HG03521 (cell line): ENCODE measurements at regions not wholly inside any gene's neighbourhood (a gene's known extent, or its start where the extent isn't known, plus 50 kb on each side); places are given as distances from the start of the nearest gene placed in this dataset.

ENCODE experiments used
- ATAC-seq: cut with Tn5 transposase; IDR thresholded peaks from one replicate; pipeline ENCODE4 v1.9.1; 2021; ENCODE audit warnings: mild to moderate bottlenecking, moderate library complexity; ENCODE audit not compliant: unreplicated experiment

DNA sequence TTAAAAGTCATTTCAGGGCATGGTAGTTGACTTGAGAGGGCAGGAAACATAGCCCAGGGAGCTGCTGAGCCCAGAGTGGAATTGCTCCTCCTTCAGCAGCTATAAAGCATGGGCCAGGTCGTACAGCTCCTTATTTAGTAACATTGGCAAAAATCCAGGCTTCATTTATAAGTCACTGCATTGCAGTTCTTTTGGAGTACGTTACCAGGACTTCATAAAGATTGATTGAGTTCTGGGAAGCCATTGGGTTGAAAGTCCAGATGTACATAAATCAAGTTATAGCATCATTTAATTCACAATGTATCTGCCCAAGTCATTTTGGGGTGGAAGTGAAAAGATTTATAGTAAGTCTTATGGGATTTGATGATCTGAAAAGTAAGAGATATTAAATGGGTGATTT lies 53.0 kb upstream of the ANKEF1 start:
- no peak for ATAC-seq

- ATAC-seq = peak; percentile 87
Measured at GRCh38 chr20:9978397-9979004, 56.3 kb upstream of the ANKEF1 start.

GRCh38 chr20:9977629-9978028 lies 57.2 kb upstream of the ANKEF1 start:
- no peak for ATAC-seq

GRCh38 chr20:9974324-9974723 lies 60.5 kb upstream of the ANKEF1 start:
- no peak for ATAC-seq

GRCh38 chr20:9971746-9972145 lies 63.0 kb upstream of the ANKEF1 start:
- ATAC-seq = no peak

DNA sequence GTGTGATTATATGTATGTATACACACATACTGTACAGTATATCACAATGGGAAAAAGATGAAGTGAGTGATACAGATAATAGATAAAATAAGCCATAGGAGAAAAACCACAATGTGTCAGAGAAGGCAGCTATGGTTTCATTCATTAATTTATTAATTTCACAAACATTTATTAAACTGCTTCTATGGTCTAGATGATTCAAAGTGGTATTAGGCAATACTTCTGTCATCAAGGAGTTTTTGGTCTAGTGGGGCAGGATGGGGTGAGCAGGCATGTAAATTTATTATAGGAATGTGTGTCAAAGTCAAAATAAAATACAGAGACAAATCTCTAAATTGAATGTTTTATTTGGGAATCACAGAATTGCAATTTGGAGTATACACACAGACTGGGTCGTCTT lies 65.2 kb upstream of the ANKEF1 start:
- ATAC-seq = no peak

- no peak for ATAC-seq
Measured at GRCh38 chr20:9968015-9968414, 66.8 kb upstream of the ANKEF1 start.

GRCh38 chr20:9966966-9967365 lies 67.8 kb upstream of the ANKEF1 start:
- ATAC-seq = no peak

DNA sequence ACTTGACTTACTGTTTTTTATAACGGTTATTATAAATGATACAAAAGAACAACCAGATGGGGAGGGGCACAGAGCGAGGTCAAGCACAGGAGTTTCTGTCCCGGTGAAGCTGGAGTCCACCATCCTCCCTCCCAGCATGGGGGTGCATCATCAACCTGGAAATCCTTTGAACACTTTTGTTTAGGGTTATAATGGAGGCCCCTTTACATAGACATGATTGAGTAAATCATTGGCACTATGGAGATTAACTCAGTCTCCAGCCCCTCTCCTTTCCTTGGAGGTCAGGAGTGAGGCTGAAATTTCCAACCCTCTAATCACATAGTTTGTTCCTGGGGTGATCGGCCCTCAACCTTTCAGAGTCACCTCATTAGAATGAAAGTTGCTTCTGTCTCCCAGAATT lies 71.8 kb upstream of the ANKEF1 start:
- ATAC-seq = no peak

DNA sequence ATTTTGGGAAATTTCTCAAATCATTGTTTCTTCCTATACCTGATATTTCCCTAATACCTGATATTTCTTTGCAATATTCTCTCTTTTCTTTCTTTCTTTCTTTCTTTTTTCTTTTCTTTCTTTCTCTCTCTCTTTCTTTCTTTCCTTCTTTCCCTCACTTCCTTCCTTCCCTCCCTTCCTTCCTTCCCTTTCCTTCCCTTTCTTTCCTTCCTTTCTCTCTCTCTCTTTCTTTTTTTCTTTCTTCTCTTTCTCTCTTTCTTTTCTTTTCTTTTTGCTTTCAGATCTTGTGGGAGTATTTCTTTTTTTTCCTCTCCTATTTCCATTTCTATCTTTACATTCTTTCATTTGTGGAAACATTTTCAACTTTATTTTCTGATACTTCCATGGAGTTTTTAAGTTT lies 76.1 kb upstream of the ANKEF1 start:
- no peak for ATAC-seq

DNA sequence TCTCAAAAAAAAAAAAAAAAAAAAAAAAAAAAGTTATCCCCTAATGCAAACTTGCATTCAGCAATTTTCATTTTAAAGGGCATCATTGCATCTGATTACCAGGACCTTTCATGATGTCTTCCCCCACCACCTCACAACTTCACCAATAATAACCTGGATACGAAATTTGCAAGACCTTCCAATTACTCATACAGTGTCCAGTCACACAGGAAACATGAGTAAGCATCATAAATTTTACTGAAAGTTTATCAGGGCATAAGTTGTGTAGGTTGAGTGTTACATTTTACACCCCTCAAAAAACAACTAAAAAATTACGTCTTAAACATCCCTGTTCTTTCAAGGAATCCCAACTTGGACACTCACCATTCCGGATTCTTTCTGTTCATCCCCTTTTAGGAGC lies 79.1 kb upstream of the ANKEF1 start:
- ATAC-seq = no peak

- ATAC-seq = no peak
Measured at GRCh38 chr20:9949563-9949962, 85.2 kb upstream of the ANKEF1 start.

DNA sequence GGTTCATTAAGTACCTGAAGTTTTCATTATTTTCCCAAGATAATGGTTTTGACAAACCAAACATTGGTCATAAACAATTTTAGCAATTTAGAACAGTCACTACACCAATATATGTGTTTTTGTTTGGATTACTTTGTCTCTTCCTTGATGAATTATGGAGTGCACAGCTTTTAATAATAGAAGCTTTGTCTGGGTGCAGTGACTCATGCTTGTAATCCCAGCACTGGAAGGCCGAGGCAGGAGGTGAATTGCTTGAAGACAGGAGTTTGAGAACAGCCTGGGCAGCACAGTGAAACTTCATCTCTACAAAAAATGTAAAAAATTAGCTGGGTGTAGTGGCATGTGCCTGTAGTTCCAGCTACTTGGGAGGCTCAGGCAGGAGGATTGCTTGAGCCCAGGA lies 89.4 kb upstream of the ANKEF1 start:
- no peak for ATAC-seq

- ATAC-seq = no peak
Measured at GRCh38 chr20:9942736-9943135, 92.1 kb upstream of the ANKEF1 start.

DNA sequence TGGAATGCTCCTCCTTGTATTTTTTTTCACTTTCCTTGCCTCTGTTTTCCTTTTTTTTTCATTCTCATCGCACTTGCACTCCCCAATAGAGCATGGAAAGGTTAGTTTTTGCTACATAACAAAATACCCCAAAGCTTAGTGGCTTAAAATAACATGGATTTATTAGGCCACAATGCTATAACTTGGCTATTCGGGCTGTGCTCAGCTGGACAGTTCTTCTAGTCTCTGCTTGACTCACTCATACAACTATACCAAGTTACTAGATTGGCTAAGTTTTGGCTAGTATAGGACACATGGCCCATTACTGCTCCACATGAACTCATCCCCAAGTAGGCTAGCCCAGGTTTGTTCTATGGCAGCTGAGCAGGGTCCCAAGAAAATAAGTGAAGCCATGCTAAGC lies 94.5 kb upstream of the ANKEF1 start:
- ATAC-seq = no peak

- ATAC-seq = no peak
Measured at GRCh38 chr20:9939231-9939630, 95.6 kb upstream of the ANKEF1 start.

GRCh38 chr20:9935285-9935684 lies 96.4 kb upstream of the PAK5 start:
- no peak for ATAC-seq

- ATAC-seq = no peak
Measured at GRCh38 chr20:9930142-9930541, 91.3 kb upstream of the PAK5 start.

DNA sequence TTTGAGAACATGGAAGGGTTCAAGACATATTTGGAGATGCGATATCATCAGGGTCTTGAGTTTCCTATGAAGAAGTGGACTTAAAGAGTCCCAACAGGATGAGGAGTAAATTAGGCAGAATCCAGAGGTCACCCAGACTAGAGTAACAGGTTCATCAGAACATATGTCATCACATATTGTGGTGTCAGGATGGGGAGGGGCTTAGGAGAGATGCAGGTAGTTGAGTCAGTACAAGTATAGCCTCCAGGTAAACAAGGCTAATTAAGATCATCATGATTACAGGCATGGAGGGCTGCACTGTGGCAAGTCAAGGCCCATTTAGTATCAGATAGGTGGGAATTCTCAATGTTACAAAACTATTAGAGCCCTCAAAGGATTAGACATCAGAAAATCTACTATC lies 90.1 kb upstream of the PAK5 start:
- ATAC-seq = no peak

DNA sequence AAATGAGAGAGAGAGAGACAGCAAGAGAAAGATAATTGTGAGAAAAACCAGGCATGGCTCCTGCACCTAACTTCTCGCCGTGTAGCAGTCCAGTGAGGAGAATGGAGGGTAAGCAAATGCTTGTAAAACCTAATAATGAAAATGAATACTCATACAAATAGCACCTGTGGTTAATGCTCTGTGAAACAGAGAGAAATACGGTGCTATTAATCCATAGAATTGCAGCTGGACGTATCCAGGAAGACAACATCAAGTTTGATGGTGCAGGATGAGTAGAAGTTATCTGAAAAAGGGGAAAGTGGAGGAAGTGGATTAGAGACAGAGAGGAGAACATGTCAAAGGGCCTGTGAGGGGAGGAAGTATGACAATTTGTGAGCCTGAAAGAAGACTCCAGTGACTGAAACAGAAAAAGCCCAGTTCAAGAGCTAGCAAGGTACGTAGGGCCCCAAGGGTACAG lies 89.4 kb upstream of the PAK5 start:
- peak; percentile 71 for ATAC-seq

DNA sequence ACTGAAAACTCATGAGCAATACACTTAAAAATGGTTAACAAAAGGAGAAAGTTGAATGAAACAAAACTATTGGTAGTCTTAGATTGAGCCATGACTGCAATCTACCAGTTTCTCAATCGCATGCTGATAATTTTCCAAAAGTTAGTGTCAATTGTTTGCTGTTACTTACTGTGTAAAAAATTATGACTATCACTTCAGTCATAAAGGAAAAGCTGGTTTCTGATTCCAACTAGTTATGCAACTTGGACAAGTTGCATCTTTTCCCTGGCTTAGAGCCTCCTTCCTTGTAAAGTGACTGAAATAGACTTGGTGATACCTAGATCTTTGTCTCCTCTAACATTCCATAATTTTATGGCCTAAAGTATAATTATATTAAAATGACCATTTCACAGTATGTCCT lies 88.3 kb upstream of the PAK5 start:
- ATAC-seq = no peak

DNA sequence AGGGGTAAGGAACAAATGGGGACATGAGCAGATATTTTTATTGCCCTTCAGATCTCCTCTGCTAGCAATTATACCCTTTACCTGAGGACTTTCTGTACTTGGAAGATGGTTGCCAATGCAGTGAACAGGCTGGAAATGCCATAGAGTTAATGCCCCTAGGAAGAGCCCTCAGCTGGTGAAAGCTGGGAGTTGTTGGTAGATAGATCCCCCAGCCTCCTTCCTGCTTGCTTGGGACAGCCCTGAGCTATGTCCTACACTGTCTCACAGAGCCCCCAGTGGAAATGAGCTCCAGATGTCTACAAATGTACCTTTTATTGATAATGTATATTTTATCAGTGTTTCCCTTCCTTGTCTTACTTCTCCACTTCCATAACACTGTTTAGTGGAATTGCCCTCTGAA lies 87.6 kb upstream of the PAK5 start:
- no peak for ATAC-seq

GRCh38 chr20:9926007-9926406 lies 87.1 kb upstream of the PAK5 start:
- ATAC-seq = no peak

GRCh38 chr20:9923648-9924047 lies 84.8 kb upstream of the PAK5 start:
- ATAC-seq = no peak
